ENCODE measurements at regions not wholly inside any gene's neighbourhood (a gene's known extent, or its start where the extent isn't known, plus 50 kb on each side); places are given as distances from the start of the nearest gene placed in this dataset.

DNA sequence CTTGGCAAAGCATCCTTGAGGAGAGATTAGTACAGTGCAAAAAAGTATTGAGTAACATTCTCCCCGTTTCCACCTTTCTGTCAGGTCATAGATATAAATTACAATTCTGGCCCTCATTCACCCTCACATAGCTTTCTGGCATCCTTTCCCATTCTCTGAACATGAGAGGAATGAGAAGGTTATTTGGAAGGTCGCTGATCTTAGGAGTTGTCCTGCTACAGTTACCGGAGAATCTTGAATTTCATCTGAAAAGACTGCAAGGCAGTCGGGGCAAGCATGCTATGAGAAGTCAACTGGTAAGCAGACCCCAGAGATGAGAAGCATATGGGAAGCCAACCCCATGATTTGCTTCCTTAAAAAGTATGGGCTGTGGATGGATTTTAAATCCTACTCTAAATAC is 166.7 kb upstream of the CENPW start:
- TF ChIP-seq, protein P1, sequence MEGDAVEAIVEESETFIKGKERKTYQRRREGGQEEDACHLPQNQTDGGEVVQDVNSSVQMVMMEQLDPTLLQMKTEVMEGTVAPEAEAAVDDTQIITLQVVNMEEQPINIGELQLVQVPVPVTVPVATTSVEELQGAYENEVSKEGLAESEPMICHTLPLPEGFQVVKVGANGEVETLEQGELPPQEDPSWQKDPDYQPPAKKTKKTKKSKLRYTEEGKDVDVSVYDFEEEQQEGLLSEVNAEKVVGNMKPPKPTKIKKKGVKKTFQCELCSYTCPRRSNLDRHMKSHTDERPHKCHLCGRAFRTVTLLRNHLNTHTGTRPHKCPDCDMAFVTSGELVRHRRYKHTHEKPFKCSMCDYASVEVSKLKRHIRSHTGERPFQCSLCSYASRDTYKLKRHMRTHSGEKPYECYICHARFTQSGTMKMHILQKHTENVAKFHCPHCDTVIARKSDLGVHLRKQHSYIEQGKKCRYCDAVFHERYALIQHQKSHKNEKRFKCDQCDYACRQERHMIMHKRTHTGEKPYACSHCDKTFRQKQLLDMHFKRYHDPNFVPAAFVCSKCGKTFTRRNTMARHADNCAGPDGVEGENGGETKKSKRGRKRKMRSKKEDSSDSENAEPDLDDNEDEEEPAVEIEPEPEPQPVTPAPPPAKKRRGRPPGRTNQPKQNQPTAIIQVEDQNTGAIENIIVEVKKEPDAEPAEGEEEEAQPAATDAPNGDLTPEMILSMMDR (conservative IDR thresholded peaks at IDR 0.05) = no peak
- TF ChIP-seq EZH2 (IDR thresholded peaks at IDR 0.05; ENCODE audit: low read depth) = no peak

Data from PC-9 (cell line).